AG08396 (cell line): ENCODE measurements at regions not wholly inside any gene's neighbourhood (a gene's known extent, or its start where the extent isn't known, plus 50 kb on each side); places are given as distances from the start of the nearest gene placed in this dataset.
A peak's percentile ranks its signal among the peaks of the same experiment; 100 is the strongest.
"Not testable (repeated sequence)": the region's sequence is repeated elsewhere in the genome, so short reads cannot be mapped to it uniquely, and the experiment has no call there.

Experiments
- DNase-seq: peaks from one replicate; pipeline ENCODE4 v3.0.0; 2012; ENCODE audit warnings: low spot score, mixed read lengths

- DNase-seq, result no peak
Measured at GRCh38 chr7:94314413-94315410, 80.0 kb upstream of the COL1A2 start.

- DNase-seq, result not testable (repeated sequence)
Measured at GRCh38 chr7:94321138-94321537, 73.6 kb upstream of the COL1A2 start.

GRCh38 chr7:94323844-94324243 lies 70.9 kb upstream of the COL1A2 start:
- DNase-seq, result no peak

- no peak for DNase-seq
Measured at GRCh38 chr7:94324380-94325121, 70.1 kb upstream of the COL1A2 start.

GRCh38 chr7:94325122-94325475 lies 69.6 kb upstream of the COL1A2 start:
- DNase-seq, result no peak

GRCh38 chr7:94330269-94331020 lies 64.2 kb upstream of the COL1A2 start:
- DNase-seq, result no peak

GRCh38 chr7:94332571-94332970 lies 62.1 kb upstream of the COL1A2 start:
- no peak for DNase-seq

- DNase-seq, result no peak
Measured at GRCh38 chr7:94333810-94334209, 60.9 kb upstream of the COL1A2 start.

- no peak for DNase-seq
Measured at GRCh38 chr7:94335586-94335985, 59.1 kb upstream of the COL1A2 start.

- DNase-seq, result no peak
Measured at GRCh38 chr7:94336009-94336408, 58.7 kb upstream of the COL1A2 start.

GRCh38 chr7:94338921-94339371 lies 55.7 kb upstream of the COL1A2 start:
- no peak for DNase-seq

GRCh38 chr7:94344826-94345225 lies 49.9 kb upstream of the COL1A2 start:
- peak; percentile 12 for DNase-seq
